ENCODE measurements at regions not wholly inside any gene's neighbourhood (a gene's known extent, or its start where the extent isn't known, plus 50 kb on each side); places are given as distances from the start of the nearest gene placed in this dataset.

DNA sequence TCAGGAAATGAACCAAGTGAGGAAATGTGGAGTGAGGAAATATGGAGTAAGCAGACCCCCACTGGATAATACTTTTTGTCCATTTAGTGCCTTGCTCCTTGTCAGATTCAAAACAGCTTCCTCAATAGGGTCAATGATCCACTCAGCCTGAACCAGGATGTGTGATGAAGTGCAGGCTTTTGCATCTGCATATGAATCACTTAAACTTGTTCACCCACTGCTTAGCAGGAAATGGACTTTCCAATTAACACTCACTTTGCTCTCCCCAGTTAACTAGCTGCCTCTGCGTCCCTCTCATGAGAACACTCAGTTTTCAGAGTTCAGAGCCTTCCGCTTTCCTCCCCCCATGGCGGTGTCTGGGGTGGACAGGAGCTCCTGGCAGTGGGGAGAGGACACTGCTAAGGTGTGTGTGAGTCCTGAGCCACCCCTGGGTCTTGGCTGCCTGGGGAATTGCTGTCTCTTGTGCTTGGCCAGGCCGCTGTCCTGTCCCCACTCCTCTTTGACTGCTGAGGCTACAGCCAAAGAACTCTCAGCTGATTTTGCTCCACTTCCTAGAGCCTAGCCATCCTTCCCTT lies 621.8 kb downstream of the CDH26 start:
- TF ChIP-seq, protein P1, sequence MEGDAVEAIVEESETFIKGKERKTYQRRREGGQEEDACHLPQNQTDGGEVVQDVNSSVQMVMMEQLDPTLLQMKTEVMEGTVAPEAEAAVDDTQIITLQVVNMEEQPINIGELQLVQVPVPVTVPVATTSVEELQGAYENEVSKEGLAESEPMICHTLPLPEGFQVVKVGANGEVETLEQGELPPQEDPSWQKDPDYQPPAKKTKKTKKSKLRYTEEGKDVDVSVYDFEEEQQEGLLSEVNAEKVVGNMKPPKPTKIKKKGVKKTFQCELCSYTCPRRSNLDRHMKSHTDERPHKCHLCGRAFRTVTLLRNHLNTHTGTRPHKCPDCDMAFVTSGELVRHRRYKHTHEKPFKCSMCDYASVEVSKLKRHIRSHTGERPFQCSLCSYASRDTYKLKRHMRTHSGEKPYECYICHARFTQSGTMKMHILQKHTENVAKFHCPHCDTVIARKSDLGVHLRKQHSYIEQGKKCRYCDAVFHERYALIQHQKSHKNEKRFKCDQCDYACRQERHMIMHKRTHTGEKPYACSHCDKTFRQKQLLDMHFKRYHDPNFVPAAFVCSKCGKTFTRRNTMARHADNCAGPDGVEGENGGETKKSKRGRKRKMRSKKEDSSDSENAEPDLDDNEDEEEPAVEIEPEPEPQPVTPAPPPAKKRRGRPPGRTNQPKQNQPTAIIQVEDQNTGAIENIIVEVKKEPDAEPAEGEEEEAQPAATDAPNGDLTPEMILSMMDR (IDR thresholded peaks at IDR 0.05; ENCODE audit: insufficient read depth, low read length): no peak
- TF ChIP-seq POLR2AphosphoS5 (IDR thresholded peaks at IDR 0.05; ENCODE audit: low read depth): no peak
- TF ChIP-seq, protein P2, sequence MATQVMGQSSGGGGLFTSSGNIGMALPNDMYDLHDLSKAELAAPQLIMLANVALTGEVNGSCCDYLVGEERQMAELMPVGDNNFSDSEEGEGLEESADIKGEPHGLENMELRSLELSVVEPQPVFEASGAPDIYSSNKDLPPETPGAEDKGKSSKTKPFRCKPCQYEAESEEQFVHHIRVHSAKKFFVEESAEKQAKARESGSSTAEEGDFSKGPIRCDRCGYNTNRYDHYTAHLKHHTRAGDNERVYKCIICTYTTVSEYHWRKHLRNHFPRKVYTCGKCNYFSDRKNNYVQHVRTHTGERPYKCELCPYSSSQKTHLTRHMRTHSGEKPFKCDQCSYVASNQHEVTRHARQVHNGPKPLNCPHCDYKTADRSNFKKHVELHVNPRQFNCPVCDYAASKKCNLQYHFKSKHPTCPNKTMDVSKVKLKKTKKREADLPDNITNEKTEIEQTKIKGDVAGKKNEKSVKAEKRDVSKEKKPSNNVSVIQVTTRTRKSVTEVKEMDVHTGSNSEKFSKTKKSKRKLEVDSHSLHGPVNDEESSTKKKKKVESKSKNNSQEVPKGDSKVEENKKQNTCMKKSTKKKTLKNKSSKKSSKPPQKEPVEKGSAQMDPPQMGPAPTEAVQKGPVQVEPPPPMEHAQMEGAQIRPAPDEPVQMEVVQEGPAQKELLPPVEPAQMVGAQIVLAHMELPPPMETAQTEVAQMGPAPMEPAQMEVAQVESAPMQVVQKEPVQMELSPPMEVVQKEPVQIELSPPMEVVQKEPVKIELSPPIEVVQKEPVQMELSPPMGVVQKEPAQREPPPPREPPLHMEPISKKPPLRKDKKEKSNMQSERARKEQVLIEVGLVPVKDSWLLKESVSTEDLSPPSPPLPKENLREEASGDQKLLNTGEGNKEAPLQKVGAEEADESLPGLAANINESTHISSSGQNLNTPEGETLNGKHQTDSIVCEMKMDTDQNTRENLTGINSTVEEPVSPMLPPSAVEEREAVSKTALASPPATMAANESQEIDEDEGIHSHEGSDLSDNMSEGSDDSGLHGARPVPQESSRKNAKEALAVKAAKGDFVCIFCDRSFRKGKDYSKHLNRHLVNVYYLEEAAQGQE (IDR thresholded peaks at IDR 0.05; ENCODE audit: insufficient replicate concordance, low read depth): no peak

All from HL-60 (cell line).